Loucy (cell line): ENCODE measurements at regions not wholly inside any gene's neighbourhood (a gene's known extent, or its start where the extent isn't known, plus 50 kb on each side); places are given as distances from the start of the nearest gene placed in this dataset.

Experiments
- EZH2phosphoT487 ChIP-seq: fragments of 200-600 bp; IDR thresholded peaks from 2 replicates; pipeline ENCODE4 v1.6.1; 2018; ENCODE audit warnings: antibody characterized with exemption, mild to moderate bottlenecking, moderate library complexity, borderline replicate concordance
- TF ChIP-seq, protein P1 (sequence below): fragments of 200-600 bp; sonication (generic); conservative IDR thresholded peaks from 2 replicates; pipeline ENCODE4 v1.5.1; 2014; ENCODE audit warnings: mild to moderate bottlenecking, antibody characterized with exemption, low read length

DNA sequence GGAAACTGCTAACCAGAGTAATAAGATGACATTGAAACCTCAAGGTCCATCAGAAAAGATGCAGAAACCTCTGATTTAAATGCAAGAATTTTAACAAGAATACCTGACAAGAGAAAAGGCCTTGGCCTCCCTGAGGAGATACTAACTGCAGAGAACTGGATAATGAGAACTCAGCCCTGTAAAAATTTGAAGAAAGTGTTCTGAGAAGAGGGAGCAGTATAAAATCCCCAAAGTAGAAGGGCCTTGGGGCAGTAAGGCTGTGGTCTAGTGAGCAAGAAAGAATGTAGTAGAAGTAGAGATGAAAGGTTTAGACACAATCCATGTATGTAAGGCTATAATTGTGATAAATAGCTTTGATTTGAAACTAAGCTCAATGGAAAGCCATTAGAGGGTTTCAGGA, 394.1 kb downstream of the ZBBX start:
- no peak for TF ChIP-seq EZH2phosphoT487
- TF ChIP-seq, protein P1, sequence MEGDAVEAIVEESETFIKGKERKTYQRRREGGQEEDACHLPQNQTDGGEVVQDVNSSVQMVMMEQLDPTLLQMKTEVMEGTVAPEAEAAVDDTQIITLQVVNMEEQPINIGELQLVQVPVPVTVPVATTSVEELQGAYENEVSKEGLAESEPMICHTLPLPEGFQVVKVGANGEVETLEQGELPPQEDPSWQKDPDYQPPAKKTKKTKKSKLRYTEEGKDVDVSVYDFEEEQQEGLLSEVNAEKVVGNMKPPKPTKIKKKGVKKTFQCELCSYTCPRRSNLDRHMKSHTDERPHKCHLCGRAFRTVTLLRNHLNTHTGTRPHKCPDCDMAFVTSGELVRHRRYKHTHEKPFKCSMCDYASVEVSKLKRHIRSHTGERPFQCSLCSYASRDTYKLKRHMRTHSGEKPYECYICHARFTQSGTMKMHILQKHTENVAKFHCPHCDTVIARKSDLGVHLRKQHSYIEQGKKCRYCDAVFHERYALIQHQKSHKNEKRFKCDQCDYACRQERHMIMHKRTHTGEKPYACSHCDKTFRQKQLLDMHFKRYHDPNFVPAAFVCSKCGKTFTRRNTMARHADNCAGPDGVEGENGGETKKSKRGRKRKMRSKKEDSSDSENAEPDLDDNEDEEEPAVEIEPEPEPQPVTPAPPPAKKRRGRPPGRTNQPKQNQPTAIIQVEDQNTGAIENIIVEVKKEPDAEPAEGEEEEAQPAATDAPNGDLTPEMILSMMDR = no peak
